ENCODE measurements at regions not wholly inside any gene's neighbourhood (a gene's known extent, or its start where the extent isn't known, plus 50 kb on each side); places are given as distances from the start of the nearest gene placed in this dataset.
"Not testable (repeated sequence)": the region's sequence is repeated elsewhere in the genome, so short reads cannot be mapped to it uniquely, and the experiment has no call there.

DNA sequence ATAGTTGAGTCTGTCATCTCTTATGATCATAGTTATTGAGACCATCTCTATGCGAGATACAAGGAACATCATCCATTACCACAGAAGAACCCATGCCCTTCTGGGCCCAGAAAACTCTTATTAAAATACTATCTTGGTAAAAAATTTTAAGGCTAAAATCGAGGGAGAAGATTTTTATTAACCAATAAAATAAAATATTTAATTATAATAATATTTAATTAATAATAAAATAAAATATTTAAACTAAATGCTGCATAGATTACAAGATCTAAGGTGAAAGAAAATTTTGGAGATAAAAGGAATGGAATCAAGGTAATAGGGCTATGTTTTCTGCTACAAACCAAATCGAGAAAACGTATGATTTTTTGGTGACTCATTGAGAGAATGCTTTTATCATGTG lies 540.2 kb downstream of the KCNH5 start:
- DNase-seq (ENCODE audit: low spot score), result no peak

DNA sequence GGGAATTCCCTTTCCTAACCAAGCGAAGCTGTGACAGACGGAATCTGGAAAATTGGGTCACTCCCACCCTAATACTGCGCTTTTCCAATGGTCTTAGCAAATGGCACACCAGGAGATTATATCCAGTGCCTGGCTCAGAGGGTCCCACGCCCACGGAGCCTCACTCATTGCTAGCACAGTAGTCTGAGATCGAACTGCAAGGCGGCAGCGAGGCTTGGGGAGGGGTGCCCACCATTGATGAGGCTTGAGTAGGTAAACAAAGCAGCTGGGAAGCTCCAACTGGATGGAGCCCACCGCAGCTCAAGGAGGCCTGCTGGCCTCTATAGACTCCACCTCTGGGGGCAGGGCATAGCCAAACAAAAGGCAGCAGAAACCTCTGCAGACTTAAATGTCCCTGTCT lies 523.9 kb downstream of the KCNH5 start:
- DNase-seq (ENCODE audit: low spot score), result not testable (repeated sequence)

DNA sequence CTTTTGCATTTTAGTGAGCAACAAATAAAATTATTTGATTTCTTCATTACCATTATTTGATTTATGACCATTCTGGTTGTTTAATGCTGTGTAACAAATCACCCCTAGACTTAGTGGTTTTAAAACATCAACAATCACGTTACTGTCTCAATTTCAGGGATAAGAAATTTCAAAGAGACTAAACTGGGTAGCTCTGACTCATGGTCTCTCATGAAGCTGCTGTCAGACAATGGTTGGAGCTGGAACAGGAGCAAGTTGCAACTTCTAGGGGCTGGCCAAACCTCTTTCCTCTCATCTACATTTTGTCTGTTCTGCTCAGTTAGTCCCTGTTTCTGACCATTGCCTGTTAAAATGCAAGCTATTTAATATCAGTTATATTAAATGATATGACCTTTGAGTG lies 517.0 kb downstream of the KCNH5 start:
- DNase-seq (ENCODE audit: low spot score), result no peak

DNA sequence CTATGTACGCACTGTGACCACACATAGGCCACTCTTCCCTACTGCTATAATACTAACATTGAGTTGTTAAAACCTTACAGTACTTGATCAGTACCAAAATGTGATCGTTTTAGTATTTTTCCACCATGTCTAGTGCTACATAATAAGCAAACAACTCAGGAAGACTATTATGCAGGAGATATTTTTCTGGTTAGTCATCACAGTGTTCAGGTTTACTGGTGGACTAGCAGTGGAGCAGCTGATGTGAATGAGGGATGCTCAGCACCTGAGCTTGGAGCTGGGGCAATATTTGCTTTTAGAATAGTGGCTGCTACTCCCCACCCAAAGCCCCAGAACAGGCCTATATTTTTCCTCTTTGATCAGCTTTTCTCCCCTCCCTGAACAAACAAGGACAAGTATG lies 513.1 kb downstream of the KCNH5 start:
- DNase-seq (ENCODE audit: low spot score), result no peak

DNA sequence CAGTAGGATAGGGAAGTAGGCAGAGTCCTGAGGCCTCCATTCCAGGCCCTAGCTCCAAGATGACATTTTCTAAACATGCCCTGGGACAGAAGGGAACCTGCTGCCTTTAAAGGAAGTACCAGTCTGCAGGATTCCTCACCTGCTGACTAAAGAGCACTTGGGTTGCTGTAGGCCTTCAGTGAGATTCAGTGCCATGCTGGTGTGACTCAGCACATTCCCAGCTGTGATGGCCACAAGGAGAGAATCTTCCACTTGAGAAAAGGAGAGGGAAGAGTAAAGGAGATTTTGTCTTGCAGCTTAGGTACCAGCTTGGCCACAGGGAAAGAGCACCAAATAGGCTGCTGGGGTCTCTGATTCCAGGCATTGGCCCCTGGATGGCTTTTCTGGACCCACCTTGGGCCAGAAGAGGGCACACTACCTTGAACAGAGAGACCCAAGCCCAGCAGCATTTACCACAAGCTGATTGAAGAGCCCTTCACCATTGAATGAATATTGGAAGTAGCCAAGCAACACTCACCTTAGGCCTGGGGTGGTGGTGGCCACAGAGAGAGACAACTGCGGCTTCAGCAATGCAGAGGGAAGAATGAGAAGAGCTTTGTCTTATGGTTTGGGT lies 498.3 kb downstream of the KCNH5 start:
- no peak for DNase-seq (ENCODE audit: low spot score)

DNA sequence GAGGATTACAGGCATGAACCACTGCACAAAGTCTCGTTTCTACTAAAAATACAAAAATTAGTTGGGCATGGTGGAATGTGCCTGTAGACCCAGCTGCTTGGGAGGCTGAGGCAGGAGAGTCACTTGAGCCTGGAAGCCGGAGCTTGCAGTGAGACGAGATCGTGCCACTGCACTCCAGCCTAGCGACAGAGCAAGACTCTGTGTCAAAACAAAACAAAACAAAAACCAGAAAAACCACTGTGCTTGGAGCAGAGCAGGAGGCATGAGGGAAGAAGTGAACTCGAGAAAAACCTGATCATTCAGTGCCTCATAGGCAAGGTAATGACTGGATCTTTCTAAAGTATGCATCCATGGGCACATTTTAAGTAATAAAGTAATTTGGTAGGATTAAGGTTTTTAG lies 487.8 kb downstream of the KCNH5 start:
- DNase-seq (ENCODE audit: low spot score), result no peak

DNA sequence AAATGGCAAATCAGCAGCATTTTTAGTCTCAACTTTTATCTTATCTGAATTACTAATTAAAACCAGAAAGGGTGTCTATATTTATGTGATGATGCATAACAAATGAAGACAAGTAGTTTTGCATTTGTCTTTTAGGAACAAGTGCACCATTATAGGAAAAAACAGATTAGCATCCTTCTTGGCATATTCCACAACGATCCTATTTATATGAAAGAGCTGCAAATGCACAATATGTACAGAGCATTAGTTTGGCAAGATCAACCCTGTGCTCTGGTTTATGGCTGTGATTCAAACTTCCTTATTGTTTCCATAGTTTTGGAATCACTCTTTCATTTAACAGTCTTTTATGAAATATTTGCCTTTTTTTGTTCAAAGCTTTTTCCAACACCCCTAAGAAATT lies 486.8 kb downstream of the KCNH5 start:
- DNase-seq (ENCODE audit: low spot score), result no peak

DNA sequence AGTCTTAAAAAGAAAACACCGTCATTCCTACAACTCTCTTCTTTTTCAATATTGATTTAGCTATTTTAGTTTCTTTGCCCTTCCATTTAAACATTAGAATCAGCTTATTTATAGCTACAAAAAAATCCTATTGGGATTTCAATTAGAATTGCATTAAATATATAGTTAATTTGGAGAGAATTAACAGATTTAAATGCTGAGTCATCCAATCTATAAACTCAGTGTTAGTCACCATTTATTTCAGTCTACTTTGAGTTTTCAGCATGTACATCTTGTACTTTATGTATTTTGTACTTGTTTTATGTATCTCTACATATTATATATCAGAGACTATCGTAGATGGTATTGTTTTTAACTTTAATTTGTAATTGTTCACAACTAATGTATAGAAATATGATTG lies 460.0 kb downstream of the KCNH5 start:
- no peak for DNase-seq (ENCODE audit: low spot score)

DNA sequence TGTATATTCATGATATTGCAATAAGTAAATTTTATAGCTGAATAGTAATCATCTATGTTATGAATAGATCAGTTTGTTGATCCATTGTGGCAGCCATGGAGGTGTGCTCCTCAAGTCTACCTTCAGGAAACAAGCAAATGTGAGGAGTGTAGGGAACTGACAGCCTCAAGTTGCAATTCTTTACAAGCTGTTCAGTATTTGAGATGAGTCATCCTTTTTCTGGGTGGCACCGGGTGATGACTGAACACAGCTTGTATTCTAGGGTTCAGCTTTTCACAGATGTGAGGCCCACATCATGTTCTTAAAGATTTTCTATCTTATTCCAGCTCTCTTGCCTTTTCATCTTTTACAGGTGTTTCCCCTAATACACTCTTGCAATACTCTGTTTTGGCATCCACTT lies 452.4 kb downstream of the KCNH5 start:
- DNase-seq (ENCODE audit: low spot score), result no peak

DNA sequence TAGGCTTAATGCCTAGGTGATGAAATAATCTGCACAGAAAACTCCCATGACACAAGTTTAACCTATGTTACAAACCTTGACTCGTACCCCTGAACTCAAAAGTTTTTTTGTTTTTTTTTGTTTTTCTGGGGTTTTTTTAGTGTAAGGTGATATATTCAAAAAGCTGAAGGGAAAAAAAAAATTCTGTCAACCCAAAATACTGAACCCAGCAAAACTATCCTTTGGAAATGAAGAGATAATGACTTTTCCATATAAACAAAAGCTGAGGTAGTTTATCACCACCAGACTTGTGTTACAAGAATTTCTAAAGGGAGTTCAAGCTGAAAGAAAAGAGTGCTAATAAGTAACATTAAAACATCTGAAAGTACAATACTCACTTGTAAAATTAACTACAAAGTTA lies 448.1 kb downstream of the KCNH5 start:
- no peak for DNase-seq (ENCODE audit: low spot score)

DNA sequence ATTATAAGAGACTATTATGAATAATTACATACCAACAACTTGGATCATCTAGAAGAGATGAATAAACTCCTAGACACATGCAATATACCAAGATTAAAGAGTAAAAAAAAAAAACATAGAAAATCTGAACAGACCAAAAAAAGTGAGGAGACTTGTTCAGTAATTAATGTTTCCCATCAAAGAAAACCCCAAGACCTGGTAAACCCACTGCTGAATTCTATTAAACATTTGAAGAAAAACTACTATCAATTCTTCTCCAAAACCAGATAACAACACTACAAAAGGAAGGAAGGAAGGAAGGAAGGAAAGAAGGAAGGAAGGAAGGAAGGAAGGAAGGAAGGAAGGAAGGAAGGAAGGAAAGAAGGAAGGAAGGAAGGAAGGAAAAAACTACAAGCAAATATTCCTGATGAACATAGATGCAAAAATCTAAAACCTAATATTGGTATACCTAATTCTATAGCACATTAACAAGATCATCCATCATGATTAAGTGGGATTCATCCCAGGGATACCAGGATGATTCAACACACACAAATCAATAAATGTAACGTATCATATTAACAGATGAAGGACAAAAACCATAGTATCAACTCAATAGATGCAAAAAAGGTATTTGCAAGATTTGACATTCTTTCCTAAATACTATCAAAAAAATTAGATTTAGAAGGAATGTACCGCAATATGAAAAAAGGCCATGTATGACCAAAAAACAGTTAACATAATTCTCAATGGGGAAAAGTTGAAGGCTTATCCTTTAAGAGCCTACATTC lies 445.5 kb downstream of the KCNH5 start:
- DNase-seq (ENCODE audit: low spot score), result no peak

DNA sequence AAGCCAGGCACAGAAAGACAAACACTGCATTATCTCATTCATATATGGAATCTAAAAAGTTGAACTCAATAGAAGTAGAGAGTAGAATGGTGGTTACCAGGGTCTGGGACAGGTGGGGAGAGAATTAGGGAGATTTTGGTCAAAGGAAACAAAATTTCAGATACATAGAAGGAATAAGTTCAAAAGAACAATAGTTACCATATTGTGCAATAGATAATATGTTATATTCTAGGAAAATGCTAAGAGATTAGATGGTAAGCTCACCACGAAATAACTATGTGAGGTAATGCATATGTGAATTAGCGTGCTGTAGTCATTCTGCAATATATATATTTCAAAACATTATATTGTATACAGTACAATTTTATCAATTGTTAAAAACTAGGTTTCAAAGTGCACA lies 442.5 kb downstream of the KCNH5 start:
- no peak for DNase-seq (ENCODE audit: low spot score)

DNA sequence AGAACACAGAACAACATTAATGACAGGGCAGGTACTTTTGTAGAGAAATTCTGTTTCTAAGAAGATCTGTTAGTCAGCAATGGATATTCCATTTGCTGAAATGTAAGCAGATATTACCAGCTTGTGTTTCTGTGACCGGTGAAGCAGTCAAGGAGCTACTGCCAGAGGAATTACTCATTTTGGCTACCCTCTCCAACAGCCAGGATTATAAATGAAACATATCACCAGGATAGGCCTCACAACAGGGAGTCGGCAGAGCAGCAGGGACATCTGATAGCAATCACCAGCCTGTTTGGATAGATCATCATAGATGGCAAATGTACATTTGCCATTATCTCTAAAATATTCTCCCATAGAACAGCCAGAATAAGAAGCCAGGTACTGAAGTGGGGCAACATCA lies 440.7 kb downstream of the KCNH5 start:
- no peak for DNase-seq (ENCODE audit: low spot score)

DNA sequence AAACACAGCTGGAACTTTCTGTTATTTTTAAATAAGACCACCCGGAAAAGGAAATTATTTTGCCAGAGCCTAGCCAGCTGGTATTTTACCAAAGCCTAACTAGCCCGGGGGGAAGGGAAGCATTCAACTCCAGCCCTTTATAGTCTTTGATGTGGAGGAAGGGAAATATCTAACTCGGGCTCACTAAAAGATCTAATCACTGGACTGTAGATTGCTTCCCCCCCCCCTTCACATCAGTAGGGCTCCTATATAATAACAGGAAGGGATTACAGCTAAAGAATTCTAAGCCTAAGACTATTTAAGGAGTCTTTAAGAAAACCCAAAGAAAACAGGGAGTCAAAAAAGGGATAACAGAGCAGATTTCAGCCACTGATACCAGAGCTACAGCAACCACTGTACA lies 431.1 kb downstream of the KCNH5 start:
- DNase-seq (ENCODE audit: low spot score), result no peak

DNA sequence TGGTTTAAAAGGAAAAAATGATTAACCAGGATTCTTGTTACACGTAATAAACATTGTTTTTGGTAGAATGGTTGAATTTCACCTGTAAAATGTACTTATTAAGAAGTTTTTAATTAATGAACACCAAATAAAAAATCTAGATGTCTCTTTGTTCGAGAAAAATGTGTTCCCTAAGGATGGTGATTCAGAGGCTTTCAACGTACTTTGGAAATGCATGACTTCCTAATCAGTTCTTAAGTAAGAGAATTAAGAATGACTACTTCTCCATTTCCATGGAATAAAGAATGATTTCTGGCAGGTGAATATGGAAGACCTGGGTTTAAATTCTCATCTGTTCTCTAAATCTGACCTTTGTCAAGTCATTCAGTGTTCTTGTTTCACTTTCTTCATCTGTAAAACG lies 428.6 kb downstream of the KCNH5 start:
- DNase-seq (ENCODE audit: low spot score), result no peak

DNA sequence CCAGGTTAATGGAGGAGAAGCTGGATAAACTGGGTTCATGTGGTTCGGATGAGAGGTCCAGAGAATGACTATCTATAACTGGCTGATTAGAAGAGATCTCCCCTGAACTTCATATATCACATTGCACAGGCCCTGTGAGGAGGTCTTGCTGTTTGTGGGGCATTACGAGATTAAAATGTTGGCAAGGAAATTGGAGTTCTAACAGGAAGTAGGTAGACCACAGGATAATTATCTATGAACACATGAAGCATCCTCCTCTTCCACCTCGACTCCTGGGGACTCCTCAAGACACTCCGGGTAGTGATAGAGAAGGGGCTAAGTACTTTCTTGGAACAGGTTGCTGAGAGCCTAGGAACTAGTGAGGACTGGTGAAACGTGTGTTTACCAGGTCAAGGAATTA lies 418.8 kb downstream of the KCNH5 start:
- no peak for DNase-seq (ENCODE audit: low spot score)

DNA sequence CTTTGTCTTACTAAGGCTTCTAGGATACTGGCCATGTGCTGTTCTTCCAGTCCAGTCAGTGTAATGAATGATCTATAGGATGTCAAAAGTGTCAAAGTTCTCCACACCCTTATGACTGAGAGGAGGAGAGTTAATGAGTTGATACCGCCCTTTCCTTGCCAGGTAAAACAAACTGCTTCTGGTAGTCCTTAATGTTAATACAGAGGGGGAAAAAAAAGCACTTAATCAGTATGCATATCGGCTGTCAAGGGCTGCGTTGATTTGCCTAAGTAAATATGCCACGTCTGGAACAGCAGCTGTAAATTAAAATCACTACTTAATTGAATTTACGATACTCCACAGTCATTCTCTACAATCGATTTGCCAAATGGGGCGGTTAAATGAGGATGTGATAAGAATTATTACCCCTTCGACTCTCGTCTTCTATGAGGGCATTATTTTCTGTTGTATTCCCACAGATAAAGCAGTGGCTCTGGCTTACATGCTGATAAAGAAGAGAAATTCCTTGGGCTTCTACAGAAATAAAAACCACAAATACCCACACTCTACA lies 416.0 kb downstream of the KCNH5 start:
- DNase-seq (ENCODE audit: low spot score), result no peak

DNA sequence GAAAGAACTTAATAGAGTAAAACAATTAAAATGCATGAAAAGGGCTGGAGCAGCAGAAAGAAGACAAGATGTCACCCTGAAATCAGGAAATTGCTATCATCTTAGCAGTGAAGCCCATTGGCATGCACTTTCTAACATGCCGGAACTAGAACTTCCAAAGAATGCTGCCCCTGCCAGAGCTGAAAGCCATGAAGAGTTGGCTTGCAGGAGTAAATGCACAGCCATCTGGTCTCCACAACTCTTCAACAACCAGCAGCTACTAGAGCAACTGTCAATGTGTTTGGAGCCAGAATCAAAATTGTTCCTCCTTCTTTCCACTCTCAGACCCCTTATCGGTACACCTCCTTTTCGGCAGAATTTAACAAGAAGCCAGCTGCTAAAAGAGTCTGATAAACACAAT lies 414.1 kb downstream of the KCNH5 start:
- no peak for DNase-seq (ENCODE audit: low spot score)

DNA sequence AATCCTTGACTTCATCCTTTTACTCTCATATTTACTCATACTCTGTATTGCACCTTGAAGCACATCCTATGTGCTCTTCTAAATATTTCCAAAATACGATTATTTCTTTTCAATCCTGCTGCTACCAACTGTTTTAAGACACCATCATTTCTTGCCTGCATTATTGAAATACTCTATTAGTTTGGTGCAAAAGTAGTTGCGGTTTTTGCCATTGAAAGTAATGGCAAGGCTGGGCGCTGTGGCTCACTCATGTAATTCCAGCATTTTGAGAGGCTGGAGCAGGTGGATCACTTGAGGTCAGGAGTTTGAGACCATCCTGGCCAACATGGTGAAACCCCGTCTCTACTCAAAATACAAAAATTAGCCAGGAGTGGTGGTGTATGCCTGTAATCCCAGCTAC lies 412.5 kb downstream of the KCNH5 start:
- DNase-seq (ENCODE audit: low spot score), result no peak

DNA sequence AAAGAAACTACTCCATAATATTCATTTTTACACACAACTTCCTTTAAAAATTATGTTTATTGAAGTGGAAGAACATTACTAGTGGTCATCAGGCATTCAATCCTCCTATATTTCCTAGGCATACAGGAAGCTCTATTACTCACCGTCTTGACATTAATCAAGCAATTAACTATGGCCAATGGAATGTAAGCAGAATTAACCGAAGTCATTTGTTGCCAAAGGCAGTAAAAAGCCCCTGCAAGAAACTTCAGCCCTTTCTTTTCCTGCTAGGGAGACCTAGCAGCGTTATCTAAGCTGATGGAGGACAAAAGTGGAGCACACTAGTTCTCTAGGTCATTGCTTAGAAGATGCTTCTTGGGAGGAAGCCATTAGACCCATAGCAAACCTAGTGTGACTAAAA lies 399.6 kb downstream of the KCNH5 start:
- DNase-seq (ENCODE audit: low spot score), result no peak

Data from mucosa of gallbladder (tissue), 1 donor.